ENCODE measurements at regions not wholly inside any gene's neighbourhood (a gene's known extent, or its start where the extent isn't known, plus 50 kb on each side); places are given as distances from the start of the nearest gene placed in this dataset.
"Not testable (repeated sequence)": the region's sequence is repeated elsewhere in the genome, so short reads cannot be mapped to it uniquely, and the experiment has no call there.

GRCh38 chr3:23130406-23130805 lies 72.7 kb upstream of the UBE2E2 start:
- intact Hi-C loops (cut with DNase I; ENCODE audit: low total_unique reads), result no loop called here
- Histone ChIP-seq H3K4me1 (no peaks in the 10 kb centered on the region), H3K4me3 (no peak overlapping the region), H3K36me3 (no peaks in the 10 kb centered on the region), H3K27ac (no peak overlapping the region), H3K27me3 (no peaks in the 10 kb centered on the region), H3K9me3 (no peaks in the 10 kb centered on the region)
- no peak for DNase-seq (ENCODE audit: low spot score in 2 of 2)
- TF ChIP-seq POLR2A (IDR thresholded peaks at IDR 0.05), result no peak

DNA sequence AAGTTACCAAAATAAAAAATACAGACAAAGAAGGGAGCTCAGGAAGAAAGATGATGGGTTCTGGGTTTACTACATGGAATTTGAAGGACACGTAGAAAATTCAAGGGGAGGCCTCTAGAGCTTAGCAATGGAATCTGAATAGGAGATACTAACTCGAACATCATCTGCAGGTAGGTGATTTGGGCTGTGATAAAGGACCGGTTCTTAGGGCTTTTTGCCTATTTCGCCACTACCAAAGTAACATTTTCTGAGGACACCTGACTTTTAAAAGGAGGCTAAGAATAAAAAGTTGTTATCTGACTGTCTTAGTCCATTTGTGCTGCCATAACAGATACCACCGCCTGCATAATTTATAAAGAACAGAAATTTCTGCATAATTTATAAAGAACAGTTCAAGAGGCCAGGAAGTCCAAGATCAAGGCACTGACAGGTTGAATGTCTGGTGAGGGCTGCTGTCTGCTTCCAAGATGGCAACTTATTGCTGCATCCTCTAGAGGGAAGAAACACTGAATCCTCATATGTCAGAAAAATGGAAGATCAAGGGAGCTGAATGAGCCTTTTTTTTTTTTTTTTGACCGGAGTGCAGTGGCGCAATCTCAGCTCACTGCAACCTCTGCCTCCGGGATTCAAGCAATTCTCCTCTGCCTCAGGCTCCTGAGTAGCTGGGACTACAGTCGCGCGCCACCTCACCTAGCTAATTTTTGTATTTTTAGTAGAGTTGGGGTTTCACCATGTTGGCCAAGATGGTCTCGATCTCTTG lies 67.9 kb upstream of the UBE2E2 start:
- Histone ChIP-seq H3K27me3 (no peaks in the 10 kb centered on the region), H3K27ac (no peak overlapping the region), H3K36me3 (no peaks in the 10 kb centered on the region), H3K9me3 (no peaks in the 10 kb centered on the region), H3K4me1 (no peaks in the 10 kb centered on the region), H3K4me3 (no peak overlapping the region)
- no peak for DNase-seq (ENCODE audit: low spot score in 2 of 2)
- intact Hi-C loops (cut with DNase I; ENCODE audit: low total_unique reads), result no loop called here
- TF ChIP-seq, protein P1, sequence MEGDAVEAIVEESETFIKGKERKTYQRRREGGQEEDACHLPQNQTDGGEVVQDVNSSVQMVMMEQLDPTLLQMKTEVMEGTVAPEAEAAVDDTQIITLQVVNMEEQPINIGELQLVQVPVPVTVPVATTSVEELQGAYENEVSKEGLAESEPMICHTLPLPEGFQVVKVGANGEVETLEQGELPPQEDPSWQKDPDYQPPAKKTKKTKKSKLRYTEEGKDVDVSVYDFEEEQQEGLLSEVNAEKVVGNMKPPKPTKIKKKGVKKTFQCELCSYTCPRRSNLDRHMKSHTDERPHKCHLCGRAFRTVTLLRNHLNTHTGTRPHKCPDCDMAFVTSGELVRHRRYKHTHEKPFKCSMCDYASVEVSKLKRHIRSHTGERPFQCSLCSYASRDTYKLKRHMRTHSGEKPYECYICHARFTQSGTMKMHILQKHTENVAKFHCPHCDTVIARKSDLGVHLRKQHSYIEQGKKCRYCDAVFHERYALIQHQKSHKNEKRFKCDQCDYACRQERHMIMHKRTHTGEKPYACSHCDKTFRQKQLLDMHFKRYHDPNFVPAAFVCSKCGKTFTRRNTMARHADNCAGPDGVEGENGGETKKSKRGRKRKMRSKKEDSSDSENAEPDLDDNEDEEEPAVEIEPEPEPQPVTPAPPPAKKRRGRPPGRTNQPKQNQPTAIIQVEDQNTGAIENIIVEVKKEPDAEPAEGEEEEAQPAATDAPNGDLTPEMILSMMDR (IDR thresholded peaks at IDR 0.05), result no peak
- no peak for TF ChIP-seq POLR2AphosphoS5 (IDR thresholded peaks at IDR 0.05)
- TF ChIP-seq POLR2A (IDR thresholded peaks at IDR 0.05), result no peak

DNA sequence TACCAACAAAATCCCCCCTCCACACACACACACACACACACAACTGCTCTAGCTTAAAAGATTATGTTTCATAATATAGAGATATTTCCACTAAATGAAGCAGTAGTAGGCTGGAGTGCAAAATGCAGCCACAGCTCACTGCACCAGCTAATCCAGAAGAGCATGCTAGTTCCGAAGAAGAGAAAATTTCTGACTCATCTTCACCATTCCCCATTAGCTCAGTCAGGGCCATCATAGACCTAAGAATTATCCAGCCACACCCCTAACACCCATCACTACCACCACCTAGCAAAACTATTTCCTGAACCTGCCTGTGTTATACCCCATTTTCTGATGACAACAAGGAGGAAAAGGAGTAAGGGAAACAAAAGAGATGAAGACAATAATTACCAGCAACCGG lies 67.1 kb upstream of the UBE2E2 start:
- TF ChIP-seq POLR2AphosphoS5 (IDR thresholded peaks at IDR 0.05) (no peak), POLR2A (IDR thresholded peaks at IDR 0.05) (no peak)
- TF ChIP-seq, protein P1 (IDR thresholded peaks at IDR 0.05), result no peak
- H3K27ac ChIP-seq, result no peak overlapping the region
- intact Hi-C loops (cut with DNase I; ENCODE audit: low total_unique reads), result no loop called here

GRCh38 chr3:23144051-23144450 lies 59.1 kb upstream of the UBE2E2 start:
- H3K36me3 ChIP-seq; H3K4me1 ChIP-seq; H3K9me3 ChIP-seq; H3K27ac ChIP-seq; DNase-seq (ENCODE audit: low spot score in 2 of 2); H3K4me3 ChIP-seq; H3K27me3 ChIP-seq; intact Hi-C loops (cut with DNase I; ENCODE audit: low total_unique reads): not testable (repeated sequence)

More for the DNA sequence above, 67.1 kb upstream of the UBE2E2 start:
- Histone ChIP-seq H3K4me3 (no peak overlapping the region), H3K4me1 (no peaks in the 10 kb centered on the region), H3K27me3 (no peaks in the 10 kb centered on the region), H3K36me3 (no peaks in the 10 kb centered on the region), H3K9me3 (no peaks in the 10 kb centered on the region)
- no peak for DNase-seq (ENCODE audit: low spot score in 2 of 2)

- H3K27me3 ChIP-seq, result no peaks in the 10 kb centered on the region
- H3K36me3 ChIP-seq, result no peaks in the 10 kb centered on the region
- no peaks in the 10 kb centered on the region for H3K9me3 ChIP-seq
- H3K27ac ChIP-seq, result no peak overlapping the region
- H3K4me3 ChIP-seq, result no peak overlapping the region
- no peaks in the 10 kb centered on the region for H3K4me1 ChIP-seq
- no peak for DNase-seq (ENCODE audit: low spot score in 2 of 2)
- TF ChIP-seq POLR2AphosphoS5 (IDR thresholded peaks at IDR 0.05), result no peak
- TF ChIP-seq POLR2A (IDR thresholded peaks at IDR 0.05), result no peak
- TF ChIP-seq, protein P1 (IDR thresholded peaks at IDR 0.05), result no peak
- intact Hi-C loops (cut with DNase I; ENCODE audit: low total_unique reads), result no loop called here
Observed at GRCh38 chr3:23146163-23146562, 57.0 kb upstream of the UBE2E2 start.

DNA sequence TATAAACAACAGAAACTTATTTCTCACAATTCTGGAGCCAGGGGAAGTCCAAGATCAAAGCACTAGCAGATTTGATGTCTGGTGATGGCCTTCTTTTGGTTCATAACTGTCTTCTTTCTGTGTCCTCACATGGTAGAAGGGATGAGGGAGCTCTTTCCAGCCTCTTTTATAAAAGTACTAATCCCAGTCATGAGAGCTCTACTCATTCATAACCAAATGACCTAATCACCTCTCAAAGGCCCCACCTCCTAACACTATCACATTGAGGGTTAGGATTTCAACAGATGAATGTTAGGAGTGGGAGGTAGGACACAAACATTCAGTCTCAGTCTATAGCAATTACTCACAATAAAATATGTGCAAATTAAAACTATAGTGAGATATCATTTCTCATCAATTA lies 50.1 kb upstream of the UBE2E2 start:
- no peak overlapping the region for H3K4me3 ChIP-seq
- intact Hi-C loops (cut with DNase I; ENCODE audit: low total_unique reads), result loop anchor here (10.0 kb wide), 1 partner anchor 318 kb away; no protein-coding TSS in a partner anchor
- H3K27ac ChIP-seq, result no peak overlapping the region
- H3K4me1 ChIP-seq, result no peaks in the 10 kb centered on the region
- TF ChIP-seq, protein P1 (IDR thresholded peaks at IDR 0.05), result no peak
- no peak for TF ChIP-seq POLR2AphosphoS5 (IDR thresholded peaks at IDR 0.05)
- TF ChIP-seq POLR2A (IDR thresholded peaks at IDR 0.05), result no peak
- no peaks in the 10 kb centered on the region for H3K9me3 ChIP-seq
- no peak for DNase-seq (ENCODE audit: low spot score in 2 of 2)
- H3K27me3 ChIP-seq, result no peaks in the 10 kb centered on the region
- no peaks in the 10 kb centered on the region for H3K36me3 ChIP-seq
